Natural killer cell (primary cell): ENCODE measurements at regions not wholly inside any gene's neighbourhood (a gene's known extent, or its start where the extent isn't known, plus 50 kb on each side); places are given as distances from the start of the nearest gene placed in this dataset.

Experiments
- ATAC-seq, 3 donors: fragments of 150-1000 bp in 2 of 3; fragments of 200-7000 bp in 1 of 3; cut with Tn5 transposase; 1 replicate in 1 of 3; 2 replicates in 2 of 3; pipeline ENCODE4 v1.10.0; 2021; ENCODE audit warnings: mild to moderate bottlenecking in 2 of 3, moderate library complexity in 2 of 3
- DNase-seq, 2 donors: peaks; one replicate each; pipeline versions ENCODE4 v3.0.0 to v3.0.0-alpha.2; 2013 to 2021; ENCODE audit warnings: mixed read lengths in 1 of 2
- H3K27ac ChIP-seq: one replicate; pipeline ENCODE4 v1.5.1; 2013; ENCODE audit warnings: mild to moderate bottlenecking, low read length
- H3K27me3 ChIP-seq: one replicate; pipeline ENCODE4 v1.6.1; 2013; ENCODE audit warnings: low read length; ENCODE audit not compliant: control insufficient read depth, insufficient read depth
- H3K36me3 ChIP-seq: one replicate; pipeline ENCODE4 v1.6.1; 2013; ENCODE audit warnings: low read length; ENCODE audit not compliant: control insufficient read depth, insufficient read depth
- H3K4me1 ChIP-seq: one replicate; pipeline ENCODE4 v1.6.1; 2013; ENCODE audit warnings: low read length; ENCODE audit not compliant: control insufficient read depth, insufficient read depth
- H3K4me3 ChIP-seq: one replicate; pipeline ENCODE4 v1.5.1; 2013; ENCODE audit warnings: low read length
- H3K9me3 ChIP-seq: one replicate; pipeline ENCODE4 v1.6.1; 2013; ENCODE audit warnings: low read length; ENCODE audit not compliant: control insufficient read depth, insufficient read depth
- H3K27ac Mint-ChIP-seq, 2 donors: one replicate each; pipeline ENCODE4 v1.8.0; 2022; ENCODE audit warnings: mild to moderate bottlenecking in 2 of 2, mixed read lengths in 2 of 2, moderate library complexity in 1 of 2
- H3K27me3 Mint-ChIP-seq, 2 donors: one replicate each; pipeline ENCODE4 v1.8.0; 2022; ENCODE audit warnings: low read depth in 2 of 2, mixed read lengths in 2 of 2
- H3K36me3 Mint-ChIP-seq: one replicate; pipeline ENCODE4 v1.8.0; 2022; ENCODE audit warnings: mixed read lengths
- H3K4me1 Mint-ChIP-seq, 2 donors: one replicate each; pipeline ENCODE4 v1.8.0; 2022; ENCODE audit warnings: mixed read lengths in 2 of 2
- H3K4me3 Mint-ChIP-seq: one replicate; pipeline ENCODE4 v1.8.0; 2022; ENCODE audit warnings: mild to moderate bottlenecking, moderate library complexity, mixed read lengths
- H3K9me3 Mint-ChIP-seq, 2 donors: one replicate each; pipeline ENCODE4 v1.8.0; 2022; ENCODE audit warnings: mixed read lengths in 2 of 2
- WGBS: methylation state at CpG from one replicate; pipeline ENCODE4 v1.1.7; 2013; ENCODE audit warnings: missing lambda C conversion rate; ENCODE audit not compliant: insufficient coverage; 5-methylcytosine and 5-hydroxymethylcytosine counted together
- intact Hi-C: fragments of 100-400 bp; cut with micrococcal nuclease; formaldehyde crosslinking; loops from one replicate; pipeline ENCODE4 v1.14.2; 2022
- TF ChIP-seq, protein P1 (sequence below): fragments of 200-600 bp; IDR thresholded peaks from one replicate; pipeline ENCODE4 v1.8.0; 2022; ENCODE audit warnings: antibody characterized with exemption

DNA sequence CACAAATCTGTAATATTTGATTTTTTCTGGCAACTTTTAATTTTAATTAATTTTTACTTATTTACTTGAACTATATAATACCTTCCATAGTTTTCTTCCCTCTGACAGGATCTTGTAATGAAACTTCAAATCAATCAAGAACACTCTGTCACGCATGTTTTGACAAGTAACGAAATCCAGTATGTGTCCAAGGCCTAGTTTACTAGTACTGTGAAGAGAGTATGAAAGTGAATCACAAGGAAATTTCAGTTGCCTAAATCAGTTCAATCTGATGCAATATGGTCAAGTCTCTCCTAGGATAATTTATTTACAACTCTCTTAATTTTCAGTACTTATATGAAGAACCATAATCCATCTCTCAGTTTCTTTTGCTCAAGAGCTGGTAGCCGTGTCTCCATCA, 1344.6 kb upstream of the ZEB2 start:
- no peak overlapping the region for H3K27ac Mint-ChIP-seq
- peaks cover 0 to 7% of the 10 kb centered on the region in 2 donors for H3K9me3 Mint-ChIP-seq
- H3K4me1 Mint-ChIP-seq: no peaks in the 10 kb centered on the region
- H3K4me3 Mint-ChIP-seq: no peak overlapping the region
- H3K36me3 Mint-ChIP-seq: no peaks in the 10 kb centered on the region
- 98% methylated on average over 3 of the region's 3 CpGs for WGBS
- Histone ChIP-seq H3K27ac (no peak overlapping the region), H3K9me3 (no peaks in the 10 kb centered on the region), H3K36me3 (no peaks in the 10 kb centered on the region), H3K4me1 (no peaks in the 10 kb centered on the region), H3K4me3 (no peak overlapping the region), H3K27me3 (no peaks in the 10 kb centered on the region)
- H3K27me3 Mint-ChIP-seq: no peaks in the 10 kb centered on the region
- DNase-seq (no peak), ATAC-seq (no peak)
- TF ChIP-seq, protein P1, sequence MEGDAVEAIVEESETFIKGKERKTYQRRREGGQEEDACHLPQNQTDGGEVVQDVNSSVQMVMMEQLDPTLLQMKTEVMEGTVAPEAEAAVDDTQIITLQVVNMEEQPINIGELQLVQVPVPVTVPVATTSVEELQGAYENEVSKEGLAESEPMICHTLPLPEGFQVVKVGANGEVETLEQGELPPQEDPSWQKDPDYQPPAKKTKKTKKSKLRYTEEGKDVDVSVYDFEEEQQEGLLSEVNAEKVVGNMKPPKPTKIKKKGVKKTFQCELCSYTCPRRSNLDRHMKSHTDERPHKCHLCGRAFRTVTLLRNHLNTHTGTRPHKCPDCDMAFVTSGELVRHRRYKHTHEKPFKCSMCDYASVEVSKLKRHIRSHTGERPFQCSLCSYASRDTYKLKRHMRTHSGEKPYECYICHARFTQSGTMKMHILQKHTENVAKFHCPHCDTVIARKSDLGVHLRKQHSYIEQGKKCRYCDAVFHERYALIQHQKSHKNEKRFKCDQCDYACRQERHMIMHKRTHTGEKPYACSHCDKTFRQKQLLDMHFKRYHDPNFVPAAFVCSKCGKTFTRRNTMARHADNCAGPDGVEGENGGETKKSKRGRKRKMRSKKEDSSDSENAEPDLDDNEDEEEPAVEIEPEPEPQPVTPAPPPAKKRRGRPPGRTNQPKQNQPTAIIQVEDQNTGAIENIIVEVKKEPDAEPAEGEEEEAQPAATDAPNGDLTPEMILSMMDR: no peak
- intact Hi-C loops: no loop called here

GRCh38 chr2:145861940-145862339, 1342.0 kb upstream of the ZEB2 start:
- no peak overlapping the region for H3K27ac Mint-ChIP-seq
- no peaks in the 10 kb centered on the region for H3K36me3 ChIP-seq

GRCh38 chr2:145860083-145860482, 1340.2 kb upstream of the ZEB2 start:
- Histone ChIP-seq H3K4me3 (no peak overlapping the region), H3K4me1 (no peaks in the 10 kb centered on the region), H3K9me3 (no peaks in the 10 kb centered on the region), H3K27ac (no peak overlapping the region), H3K27me3 (no peaks in the 10 kb centered on the region), H3K36me3 (no peaks in the 10 kb centered on the region)
- 75% methylated on average over 1 of the region's 1 CpG for WGBS
- no peaks in the 10 kb centered on the region for H3K36me3 Mint-ChIP-seq
- TF ChIP-seq, protein P1: no peak
- H3K4me1 Mint-ChIP-seq: no peaks in the 10 kb centered on the region
- no peaks in the 10 kb centered on the region for H3K27me3 Mint-ChIP-seq
- peaks cover 7 to 8% of the 10 kb centered on the region in 2 donors for H3K9me3 Mint-ChIP-seq
- DNase-seq: no peak
- no peak for ATAC-seq
- H3K27ac Mint-ChIP-seq: no peak overlapping the region
- H3K4me3 Mint-ChIP-seq: no peak overlapping the region
- intact Hi-C loops: no loop called here

More at GRCh38 chr2:145861940-145862339, 1342.0 kb upstream of the ZEB2 start:
- TF ChIP-seq, protein P1: no peak
- DNase-seq (no peak), ATAC-seq (no peak)
- no peak overlapping the region for H3K27ac ChIP-seq
- H3K27me3 Mint-ChIP-seq: no peaks in the 10 kb centered on the region
- no peaks in the 10 kb centered on the region for H3K4me1 ChIP-seq
- no peak overlapping the region for H3K4me3 ChIP-seq
- H3K9me3 Mint-ChIP-seq: peaks cover 3 to 7% of the 10 kb centered on the region in 2 donors
- no peaks in the 10 kb centered on the region for H3K36me3 Mint-ChIP-seq
- H3K4me1 Mint-ChIP-seq: no peaks in the 10 kb centered on the region
- no peaks in the 10 kb centered on the region for H3K27me3 ChIP-seq
- no peaks in the 10 kb centered on the region for H3K9me3 ChIP-seq
- H3K4me3 Mint-ChIP-seq: no peak overlapping the region
- 87% methylated on average over 3 of the region's 3 CpGs for WGBS
- intact Hi-C loops: no loop called here

DNA sequence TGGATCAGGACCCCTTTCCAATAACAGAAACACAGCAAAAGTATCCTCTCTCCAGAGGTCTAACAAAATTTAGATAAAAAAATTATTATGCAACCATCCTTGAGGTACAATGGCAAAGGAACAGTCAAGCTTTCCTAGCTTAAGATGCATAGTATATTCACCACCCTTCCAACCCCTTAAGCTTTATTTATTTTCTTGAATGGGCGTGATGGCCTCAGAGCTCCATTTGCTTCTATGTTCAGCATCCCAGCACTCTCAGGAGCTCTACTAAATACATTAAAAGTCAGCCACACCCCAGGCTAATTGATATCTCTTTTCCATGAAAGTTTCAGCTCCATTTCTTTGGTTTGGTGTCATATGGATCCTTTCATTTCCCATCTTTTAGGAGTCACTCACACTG, 1335.2 kb upstream of the ZEB2 start:
- Mint-ChIP-seq H3K27ac (no peak overlapping the region), H3K36me3 (no peaks in the 10 kb centered on the region), H3K27me3 (no peaks in the 10 kb centered on the region), H3K4me1 (no peaks in the 10 kb centered on the region), H3K4me3 (no peak overlapping the region), H3K9me3 (peaks cover 3 to 8% of the 10 kb centered on the region in 2 donors)
- H3K4me1 ChIP-seq: no peaks in the 10 kb centered on the region
- intact Hi-C loops: no loop called here
- DNase-seq (no peak), ATAC-seq (no peak)
- no peaks in the 10 kb centered on the region for H3K36me3 ChIP-seq
- no peaks in the 10 kb centered on the region for H3K9me3 ChIP-seq
- H3K4me3 ChIP-seq: no peak overlapping the region
- no peaks in the 10 kb centered on the region for H3K27me3 ChIP-seq
- H3K27ac ChIP-seq: no peak overlapping the region
- TF ChIP-seq, protein P1: no peak
- WGBS: 100% methylated on average over 1 of the region's 1 CpG
